ENCODE measurements at regions not wholly inside any gene's neighbourhood (a gene's known extent, or its start where the extent isn't known, plus 50 kb on each side); places are given as distances from the start of the nearest gene placed in this dataset.

DNA sequence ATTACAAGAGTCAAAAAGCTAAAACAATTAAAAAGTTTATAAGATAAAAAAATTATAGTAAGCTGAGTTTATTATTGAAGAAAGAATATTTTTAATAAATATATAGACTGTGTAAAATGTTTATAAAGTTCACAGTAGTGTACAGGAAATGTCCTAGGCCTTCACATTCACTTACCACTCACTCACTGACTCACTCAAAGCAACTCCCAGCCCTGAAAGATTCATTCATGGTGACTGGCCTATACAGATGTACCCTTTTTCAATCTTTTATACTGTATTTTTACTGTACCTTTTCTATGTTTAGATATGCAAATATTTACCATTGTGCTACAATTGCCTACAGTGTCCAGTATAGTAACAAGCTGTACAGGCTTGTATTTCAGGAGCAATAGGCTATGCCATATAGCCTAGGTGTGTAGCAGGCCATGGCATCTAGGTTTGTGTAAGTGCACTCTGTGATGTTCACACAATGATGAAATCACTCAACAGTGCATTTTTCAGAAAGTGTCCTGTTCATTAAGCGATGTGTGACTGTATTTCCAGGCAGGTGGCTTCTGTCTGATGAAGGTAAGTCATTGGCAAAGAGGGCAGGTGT, 130.2 kb downstream of the BTBD3 start:
- no peak for DNase-seq (ENCODE audit: extremely low read depth, low read depth)
- TF ChIP-seq, protein P1, sequence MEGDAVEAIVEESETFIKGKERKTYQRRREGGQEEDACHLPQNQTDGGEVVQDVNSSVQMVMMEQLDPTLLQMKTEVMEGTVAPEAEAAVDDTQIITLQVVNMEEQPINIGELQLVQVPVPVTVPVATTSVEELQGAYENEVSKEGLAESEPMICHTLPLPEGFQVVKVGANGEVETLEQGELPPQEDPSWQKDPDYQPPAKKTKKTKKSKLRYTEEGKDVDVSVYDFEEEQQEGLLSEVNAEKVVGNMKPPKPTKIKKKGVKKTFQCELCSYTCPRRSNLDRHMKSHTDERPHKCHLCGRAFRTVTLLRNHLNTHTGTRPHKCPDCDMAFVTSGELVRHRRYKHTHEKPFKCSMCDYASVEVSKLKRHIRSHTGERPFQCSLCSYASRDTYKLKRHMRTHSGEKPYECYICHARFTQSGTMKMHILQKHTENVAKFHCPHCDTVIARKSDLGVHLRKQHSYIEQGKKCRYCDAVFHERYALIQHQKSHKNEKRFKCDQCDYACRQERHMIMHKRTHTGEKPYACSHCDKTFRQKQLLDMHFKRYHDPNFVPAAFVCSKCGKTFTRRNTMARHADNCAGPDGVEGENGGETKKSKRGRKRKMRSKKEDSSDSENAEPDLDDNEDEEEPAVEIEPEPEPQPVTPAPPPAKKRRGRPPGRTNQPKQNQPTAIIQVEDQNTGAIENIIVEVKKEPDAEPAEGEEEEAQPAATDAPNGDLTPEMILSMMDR (IDR thresholded peaks at IDR 0.05; ENCODE audit: low read depth, low read length) = no peak

DNA sequence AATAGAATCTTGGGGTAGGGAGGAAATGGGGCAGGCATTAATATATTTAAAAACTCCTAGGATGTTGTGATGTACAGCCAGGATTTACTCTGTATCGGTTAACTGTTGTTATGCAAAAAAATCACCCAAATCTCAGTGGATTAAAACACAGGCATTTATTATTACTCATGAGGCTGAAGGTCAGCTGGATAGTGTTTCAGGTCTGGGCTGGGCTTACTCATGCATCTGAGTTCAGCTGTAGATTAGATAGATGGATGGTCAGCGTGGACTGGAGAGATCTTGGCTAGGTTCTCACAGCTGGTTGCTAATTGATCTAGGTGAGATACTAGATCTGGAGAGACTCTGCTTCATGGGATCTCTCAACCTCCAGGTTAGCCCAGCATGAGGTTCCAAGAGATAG, 131.4 kb downstream of the BTBD3 start:
- TF ChIP-seq, protein P1 (IDR thresholded peaks at IDR 0.05; ENCODE audit: low read depth, low read length) = no peak
- DNase-seq (ENCODE audit: extremely low read depth, low read depth) = no peak

DNA sequence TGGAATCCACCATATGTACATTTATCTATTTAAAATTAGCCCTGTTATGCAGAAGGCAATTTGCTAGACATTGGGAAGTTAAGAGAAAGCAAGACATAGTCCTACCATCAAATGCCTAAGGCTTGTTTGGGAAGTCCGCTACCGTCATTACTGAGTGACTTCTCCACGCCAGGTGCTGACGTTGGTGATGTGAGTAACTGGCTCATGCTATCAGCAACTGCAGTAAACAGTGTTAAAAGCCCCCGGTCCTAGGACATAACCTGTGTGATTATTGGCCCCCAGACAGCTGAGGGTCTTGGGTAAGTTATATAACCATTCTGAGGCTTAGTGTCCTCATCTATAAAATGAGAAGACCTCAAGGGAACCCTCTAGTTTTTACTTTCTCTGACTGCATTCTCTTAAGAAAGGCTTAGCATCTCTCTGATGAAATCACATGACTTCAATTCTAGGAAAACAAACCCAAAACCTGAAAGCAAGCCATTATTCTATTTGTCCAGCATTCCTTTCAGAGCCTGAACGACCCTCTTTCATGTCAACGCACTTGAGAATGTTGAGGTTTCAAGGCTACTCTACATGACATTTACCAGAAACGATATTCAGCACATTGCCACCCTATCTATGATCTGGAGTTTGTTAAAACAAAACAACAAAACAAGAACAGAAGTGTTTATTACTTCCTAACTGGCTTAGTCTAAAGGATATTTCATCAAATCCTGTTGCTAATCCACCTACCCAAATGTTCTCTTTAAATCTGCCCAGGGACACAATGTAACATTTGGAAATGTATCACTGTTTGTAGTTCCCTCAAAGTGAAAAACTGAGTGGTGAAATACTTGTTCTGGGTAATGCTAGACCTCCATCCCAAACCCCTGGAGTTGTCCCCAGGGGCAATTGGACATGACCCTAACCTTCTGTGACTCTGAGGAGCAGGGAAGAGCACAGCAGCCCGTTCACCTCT, 133.8 kb downstream of the BTBD3 start:
- DNase-seq (ENCODE audit: extremely low read depth, low read depth) = no peak
- TF ChIP-seq, protein P1 (IDR thresholded peaks at IDR 0.05; ENCODE audit: low read depth, low read length) = no peak

DNA sequence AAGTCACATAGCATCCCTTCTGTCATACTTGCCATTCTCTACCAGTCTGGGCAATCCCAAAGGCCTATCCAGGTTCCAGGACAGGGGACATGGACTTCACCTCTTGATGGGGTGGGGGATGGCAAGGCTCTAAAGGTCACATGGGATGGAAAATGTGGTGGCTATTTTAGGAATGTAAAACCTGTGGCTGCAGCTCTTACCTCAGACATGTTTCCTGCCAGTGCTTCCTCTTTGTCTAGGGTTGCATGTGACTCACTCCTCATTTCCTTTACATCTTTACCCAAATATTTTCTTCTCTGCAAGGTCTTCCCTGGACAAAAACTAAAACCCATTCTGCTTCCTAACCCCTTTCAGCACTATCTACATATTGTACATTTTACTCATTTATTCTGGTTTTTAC, 135.7 kb downstream of the BTBD3 start:
- TF ChIP-seq, protein P1 (IDR thresholded peaks at IDR 0.05; ENCODE audit: low read depth, low read length) = no peak
- no peak for DNase-seq (ENCODE audit: extremely low read depth, low read depth)

DNA sequence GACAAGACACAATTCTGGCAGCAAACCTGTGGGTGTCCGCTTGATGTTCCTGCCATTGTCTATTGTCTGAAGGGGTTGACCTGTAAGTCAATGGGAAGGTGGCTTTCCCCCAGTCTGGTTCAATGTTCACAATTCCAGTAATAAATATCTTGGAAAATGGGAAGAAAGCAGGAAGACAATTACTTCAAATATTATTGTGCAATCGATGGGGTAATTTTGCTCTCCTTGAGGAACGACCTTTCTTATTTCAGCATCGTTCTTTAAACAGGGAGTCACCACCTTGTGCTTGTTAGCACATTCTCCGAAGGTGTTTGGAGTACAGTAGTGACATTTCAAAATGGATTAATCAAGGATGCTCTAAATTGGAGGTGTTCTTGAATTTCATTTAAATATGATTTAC, 136.9 kb downstream of the BTBD3 start:
- no peak for DNase-seq (ENCODE audit: extremely low read depth, low read depth)

DNA sequence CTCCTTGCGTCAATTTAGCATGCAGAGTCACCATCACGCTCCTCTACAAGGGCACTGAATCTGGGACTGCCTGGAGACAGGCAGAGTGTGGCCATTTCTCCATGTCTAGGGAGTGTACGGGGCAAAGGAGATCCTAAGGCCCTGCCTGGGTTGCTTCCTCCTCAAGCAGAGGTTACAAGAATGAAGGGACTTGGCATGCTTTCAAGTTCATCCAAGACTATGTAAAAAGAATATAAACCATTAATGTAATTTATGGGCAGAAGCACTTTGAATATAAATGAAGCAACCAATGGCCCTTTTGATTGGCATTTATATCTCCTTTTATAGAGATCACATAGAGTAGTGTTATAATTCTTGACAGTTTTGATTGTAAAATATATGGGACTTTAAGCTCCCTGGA, 137.5 kb downstream of the BTBD3 start:
- TF ChIP-seq, protein P1 (IDR thresholded peaks at IDR 0.05; ENCODE audit: low read depth, low read length) = no peak
- DNase-seq (ENCODE audit: extremely low read depth, low read depth) = no peak

More for the DNA sequence above, 136.9 kb downstream of the BTBD3 start:
- TF ChIP-seq, protein P1 (IDR thresholded peaks at IDR 0.05; ENCODE audit: low read depth, low read length) = no peak

DNA sequence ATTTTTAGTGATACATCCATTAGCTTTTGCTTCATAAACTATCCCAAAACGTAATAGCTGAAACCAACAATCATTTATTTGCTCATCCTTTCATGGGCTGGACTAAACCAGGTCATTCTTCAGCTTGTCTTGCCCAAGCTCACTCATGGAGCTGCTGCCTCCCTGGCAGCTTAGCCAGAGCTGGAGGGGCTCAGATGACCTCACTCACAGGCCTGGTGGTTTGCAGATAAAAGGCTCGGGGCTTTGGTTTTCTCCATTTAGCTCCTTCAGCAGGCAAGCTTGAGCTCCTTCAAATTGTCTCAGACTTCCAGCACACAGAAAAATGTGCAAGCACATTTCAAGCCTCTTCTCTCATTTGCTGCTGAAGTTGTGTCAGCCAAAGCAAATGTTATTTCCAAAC, 139.1 kb downstream of the BTBD3 start:
- TF ChIP-seq, protein P1 (IDR thresholded peaks at IDR 0.05; ENCODE audit: low read depth, low read length) = no peak
- DNase-seq (ENCODE audit: extremely low read depth, low read depth) = no peak

Measured in AG09319 (cell line).